ENCODE measurements at regions not wholly inside any gene's neighbourhood (a gene's known extent, or its start where the extent isn't known, plus 50 kb on each side); places are given as distances from the start of the nearest gene placed in this dataset.
"Not testable (repeated sequence)": the region's sequence is repeated elsewhere in the genome, so short reads cannot be mapped to it uniquely, and the experiment has no call there.

DNA sequence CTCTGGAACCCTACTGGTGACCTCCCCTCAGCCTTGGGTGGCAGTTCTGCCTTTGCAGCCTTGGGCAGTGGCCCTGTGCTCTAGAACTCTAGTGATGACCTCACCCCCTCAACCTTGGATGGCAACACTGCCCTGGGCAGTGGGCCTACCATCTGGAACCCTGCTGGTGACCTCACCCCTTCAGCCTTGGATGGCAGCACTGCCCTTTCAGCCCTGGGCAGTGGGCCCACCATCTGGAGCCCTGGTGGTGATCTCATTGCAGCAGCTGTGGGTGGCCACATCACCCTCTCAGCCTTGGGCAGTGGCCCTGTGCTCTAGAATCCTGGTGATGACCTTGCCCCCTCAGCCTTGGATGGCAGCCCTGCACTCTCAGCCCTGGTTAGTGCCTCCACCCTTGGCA is 129.3 kb downstream of the RBMX2 start:
- no peaks in the 10 kb centered on the region for H3K4me1 ChIP-seq
- intact Hi-C loops (cut with DNase I), result no loop called here

DNA sequence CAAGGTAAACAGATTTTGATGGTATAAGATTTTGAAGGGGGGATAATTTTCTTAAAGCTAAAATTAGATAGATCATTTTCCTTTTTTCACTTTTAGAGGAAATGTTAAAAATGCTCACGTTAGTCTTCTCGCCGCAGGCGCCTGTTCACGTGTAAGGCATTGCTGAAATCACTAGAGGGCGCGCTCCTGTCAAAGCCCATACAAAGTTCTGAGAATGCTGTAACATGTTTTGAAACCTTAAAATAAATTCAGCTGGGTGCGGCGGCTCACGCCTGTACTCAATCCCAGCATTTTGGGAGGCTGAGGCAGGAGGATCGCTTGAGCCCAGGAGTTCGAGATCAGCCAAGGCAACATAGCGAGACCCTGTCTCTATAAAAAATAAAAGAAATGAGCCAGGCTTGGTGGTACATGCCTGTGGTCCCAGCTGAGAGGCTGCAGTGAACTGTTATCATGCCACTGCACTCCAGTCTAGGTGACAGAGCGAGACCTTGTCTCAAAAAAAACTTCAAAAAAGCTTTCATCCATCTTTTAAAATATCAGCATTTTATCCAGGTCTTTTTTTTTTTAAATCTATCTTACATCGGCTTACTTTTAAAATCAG is 138.0 kb downstream of the RBMX2 start:
- Histone ChIP-seq H3K4me1 (no peaks in the 10 kb centered on the region), H3K27ac (replicated peaks in 1 of 4) (no peak overlapping the region), H3K9me3 (no peaks in the 10 kb centered on the region), H3K36me3 (no peaks in the 10 kb centered on the region), H3K4me3 (no peak overlapping the region), H3K27me3 (no peaks in the 10 kb centered on the region)
- WGBS, result 24% methylated on average over 15 of the region's 15 CpGs
- intact Hi-C loops (cut with DNase I), result loop anchor here (5.0 kb wide), 1 partner anchor 377 kb away; no protein-coding TSS in a partner anchor
- no peak for TF ChIP-seq POLR2AphosphoS5 (IDR thresholded peaks at IDR 0.05)
- TF ChIP-seq, protein P1, sequence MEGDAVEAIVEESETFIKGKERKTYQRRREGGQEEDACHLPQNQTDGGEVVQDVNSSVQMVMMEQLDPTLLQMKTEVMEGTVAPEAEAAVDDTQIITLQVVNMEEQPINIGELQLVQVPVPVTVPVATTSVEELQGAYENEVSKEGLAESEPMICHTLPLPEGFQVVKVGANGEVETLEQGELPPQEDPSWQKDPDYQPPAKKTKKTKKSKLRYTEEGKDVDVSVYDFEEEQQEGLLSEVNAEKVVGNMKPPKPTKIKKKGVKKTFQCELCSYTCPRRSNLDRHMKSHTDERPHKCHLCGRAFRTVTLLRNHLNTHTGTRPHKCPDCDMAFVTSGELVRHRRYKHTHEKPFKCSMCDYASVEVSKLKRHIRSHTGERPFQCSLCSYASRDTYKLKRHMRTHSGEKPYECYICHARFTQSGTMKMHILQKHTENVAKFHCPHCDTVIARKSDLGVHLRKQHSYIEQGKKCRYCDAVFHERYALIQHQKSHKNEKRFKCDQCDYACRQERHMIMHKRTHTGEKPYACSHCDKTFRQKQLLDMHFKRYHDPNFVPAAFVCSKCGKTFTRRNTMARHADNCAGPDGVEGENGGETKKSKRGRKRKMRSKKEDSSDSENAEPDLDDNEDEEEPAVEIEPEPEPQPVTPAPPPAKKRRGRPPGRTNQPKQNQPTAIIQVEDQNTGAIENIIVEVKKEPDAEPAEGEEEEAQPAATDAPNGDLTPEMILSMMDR (IDR thresholded peaks at IDR 0.05), result peak; percentile 51 to 67 (median 53)
- no peak for DNase-seq (ENCODE audit: extremely low spot score)

More for the DNA sequence above, 129.3 kb downstream of the RBMX2 start:
- Histone ChIP-seq H3K36me3 (no peaks in the 10 kb centered on the region), H3K9me3 (no peaks in the 10 kb centered on the region), H3K4me3 (no peak overlapping the region), H3K27me3 (no peaks in the 10 kb centered on the region), H3K27ac (replicated peaks in 1 of 4) (no peak overlapping the region)
- no peak for DNase-seq (ENCODE audit: extremely low spot score)
- TF ChIP-seq, protein P1 (IDR thresholded peaks at IDR 0.05), result no peak
- TF ChIP-seq EP300 (IDR thresholded peaks at IDR 0.05) (no peak), POLR2A (IDR thresholded peaks at IDR 0.05; ENCODE audit: low read depth) (no peak)

DNA sequence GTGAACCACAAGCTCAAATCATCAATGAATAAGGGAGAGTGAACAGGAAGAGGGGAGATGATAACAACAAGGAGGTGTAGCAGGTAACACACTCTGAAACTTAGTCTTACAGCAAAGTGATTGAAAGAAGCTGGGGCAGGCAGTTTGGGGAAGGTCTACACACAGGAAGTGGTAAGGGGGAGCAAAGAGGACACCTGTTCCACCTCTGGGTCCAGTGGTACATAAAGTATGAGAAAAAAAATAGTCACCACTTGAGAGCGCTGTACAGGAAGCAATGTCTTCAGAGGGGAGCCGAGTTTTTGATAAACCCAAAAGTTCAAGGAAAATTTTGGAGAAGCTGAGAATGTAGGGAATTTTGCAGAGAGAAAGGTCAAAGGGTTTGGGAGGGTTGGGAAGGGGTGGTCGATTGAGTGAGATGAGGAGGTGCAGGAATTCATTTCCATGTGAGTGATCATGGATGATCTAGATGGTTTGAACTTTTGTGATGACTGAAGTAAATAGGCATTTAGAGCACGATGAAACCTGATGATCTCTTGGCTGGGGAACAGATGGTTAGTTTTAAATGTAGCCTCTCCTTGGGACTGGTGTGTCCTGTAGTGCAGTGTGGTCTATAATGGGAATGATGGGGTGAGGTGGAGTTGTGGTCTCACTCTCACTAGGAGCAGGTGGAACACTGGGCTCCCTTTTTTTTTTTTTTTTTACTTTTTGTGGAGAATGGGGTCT is 142.0 kb downstream of the RBMX2 start:
- Histone ChIP-seq H3K9me3 (no peaks in the 10 kb centered on the region), H3K27ac (replicated peaks in 1 of 4) (no peak overlapping the region), H3K27me3 (no peaks in the 10 kb centered on the region), H3K36me3 (no peaks in the 10 kb centered on the region), H3K4me3 (no peak overlapping the region), H3K4me1 (no peaks in the 10 kb centered on the region)
- DNase-seq (ENCODE audit: extremely low spot score), result no peak
- intact Hi-C loops (cut with DNase I), result loop anchor here (5.0 kb wide), 1 partner anchor 374 kb away; no protein-coding TSS in a partner anchor
- 61% methylated on average over 4 of the region's 4 CpGs for WGBS
- no peak for TF ChIP-seq EP300 (IDR thresholded peaks at IDR 0.05)
- TF ChIP-seq POLR2A (IDR thresholded peaks at IDR 0.05; ENCODE audit: low read depth), result no peak
- no peak for TF ChIP-seq POLR2AphosphoS5 (IDR thresholded peaks at IDR 0.05)
- TF ChIP-seq, protein P1 (IDR thresholded peaks at IDR 0.05), result no peak

DNA sequence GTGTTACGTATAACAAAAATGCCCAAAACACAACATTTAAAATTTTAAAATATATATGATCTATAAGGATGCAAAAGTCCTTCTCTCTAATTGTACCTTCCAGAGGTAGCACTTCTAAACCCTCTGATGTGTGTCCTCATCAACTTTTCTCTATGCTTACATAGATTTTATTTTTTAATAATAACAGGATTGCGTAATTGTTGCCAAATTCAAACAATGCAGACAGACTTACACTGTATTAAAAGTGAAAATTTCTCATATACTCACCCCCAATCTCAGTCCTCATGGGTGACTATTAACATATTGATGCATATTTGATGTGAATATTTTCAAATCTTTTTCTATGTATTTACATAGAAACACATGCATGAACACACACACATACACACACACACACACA is 144.0 kb downstream of the RBMX2 start:
- H3K36me3 ChIP-seq, result no peaks in the 10 kb centered on the region
- intact Hi-C loops (cut with DNase I), result no loop called here
- no peaks in the 10 kb centered on the region for H3K27me3 ChIP-seq
- no peak for DNase-seq (ENCODE audit: extremely low spot score)
- H3K27ac ChIP-seq (replicated peaks in 1 of 4), result no peak overlapping the region
- 88% methylated on average over 2 of the region's 2 CpGs for WGBS
- no peak overlapping the region for H3K4me3 ChIP-seq
- H3K4me1 ChIP-seq, result peaks cover 0 to 13% (median 8%) of the 10 kb centered on the region in 4 donors
- H3K9me3 ChIP-seq, result no peaks in the 10 kb centered on the region
- TF ChIP-seq, protein P1 (IDR thresholded peaks at IDR 0.05), result no peak
- no peak for TF ChIP-seq POLR2A (IDR thresholded peaks at IDR 0.05; ENCODE audit: low read depth)

DNA sequence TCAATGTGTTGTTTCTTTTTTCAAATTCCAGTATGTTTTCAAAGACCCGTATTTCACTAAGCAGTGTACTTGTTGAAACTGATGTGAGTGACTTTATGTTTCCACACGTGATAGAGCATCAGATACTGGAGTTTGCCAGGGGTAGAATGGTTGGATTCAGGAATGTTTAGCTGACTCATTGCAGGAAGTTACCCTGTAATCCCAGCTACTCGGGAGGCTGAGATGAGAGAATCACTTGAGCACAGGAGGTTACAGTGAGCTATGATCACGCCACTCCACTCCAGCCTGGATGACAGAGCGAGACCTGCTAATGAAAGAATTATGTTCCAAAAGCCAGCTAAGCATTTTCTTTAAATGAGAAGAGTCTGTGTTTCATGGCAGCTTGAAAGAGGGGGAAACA is 147.6 kb downstream of the RBMX2 start:
- Histone ChIP-seq H3K27ac (replicated peaks in 1 of 4) (peak overlapping the region in 2 of 4 donors; percentile 50 to 68), H3K4me1 (peaks cover 0 to 14% (median 8%) of the 10 kb centered on the region in 4 donors)
- H3K9me3 ChIP-seq; intact Hi-C loops (cut with DNase I); H3K36me3 ChIP-seq; H3K4me3 ChIP-seq; H3K27me3 ChIP-seq; DNase-seq (ENCODE audit: extremely low spot score): not testable (repeated sequence)
- 53% methylated on average over 5 of the region's 5 CpGs for WGBS
